Skeletal muscle tissue (tissue), 3 donors: ENCODE measurements at regions not wholly inside any gene's neighbourhood (a gene's known extent, or its start where the extent isn't known, plus 50 kb on each side); places are given as distances from the start of the nearest gene placed in this dataset.

Experiments used
- H3K27ac ChIP-seq: one replicate; pipeline ENCODE4 v1.7.0; 2013; ENCODE audit warnings: mild to moderate bottlenecking, low read depth, low read length, inconsistent platforms
- H3K27me3 ChIP-seq, 3 donors: one replicate each; pipeline ENCODE4 v1.7.0; 2013; ENCODE audit warnings: low read length in 3 of 3; ENCODE audit not compliant: control insufficient read depth in 3 of 3, insufficient read depth in 3 of 3
- H3K36me3 ChIP-seq, 3 donors: one replicate each; pipeline ENCODE4 v1.7.0; 2013; ENCODE audit warnings: low read length in 3 of 3; ENCODE audit not compliant: control insufficient read depth in 3 of 3, insufficient read depth in 3 of 3
- H3K4me1 ChIP-seq, 3 donors: one replicate each; pipeline ENCODE4 v1.7.0; 2013; ENCODE audit warnings: low read length in 3 of 3, mild to moderate bottlenecking in 3 of 3; ENCODE audit not compliant: control insufficient read depth in 3 of 3, insufficient read depth in 3 of 3
- H3K4me3 ChIP-seq, 3 donors: one replicate each; pipeline ENCODE4 v1.7.0; 2013; ENCODE audit warnings: low read length in 3 of 3
- H3K9ac ChIP-seq, 3 donors: one replicate each; pipeline ENCODE4 v1.7.0; 2013; ENCODE audit warnings: low read length in 3 of 3, mild to moderate bottlenecking in 3 of 3, moderate library complexity in 2 of 3, low read depth in 1 of 3
- H3K9me3 ChIP-seq, 3 donors: one replicate each; pipeline ENCODE4 v1.7.0; 2013; ENCODE audit warnings: low read length in 3 of 3; ENCODE audit not compliant: control insufficient read depth in 3 of 3
- donor health status: Osteomylitis.

DNA sequence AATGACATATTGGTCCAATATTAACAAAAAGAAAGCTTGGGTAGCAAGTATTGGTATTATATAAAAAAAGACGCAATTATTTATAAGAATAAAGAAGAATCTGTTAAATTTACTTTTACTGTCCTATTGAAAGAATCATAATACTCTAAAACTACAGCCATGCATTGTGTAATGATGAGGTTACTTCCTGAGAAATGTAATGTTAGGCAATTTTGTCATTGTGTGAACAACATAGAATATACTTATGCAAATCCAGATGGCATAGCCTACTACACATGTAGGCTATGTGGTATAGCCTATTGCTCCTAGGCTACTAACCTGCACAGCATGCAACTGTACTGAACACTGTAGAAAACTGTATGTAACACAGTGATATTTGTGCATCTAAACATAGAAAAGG is 121.2 kb upstream of the PTGFR start:
- Histone ChIP-seq H3K4me1 (no peaks in the 10 kb centered on the region), H3K27me3 (no peaks in the 10 kb centered on the region), H3K9ac (no peak overlapping the region), H3K27ac (no peak overlapping the region), H3K4me3 (no peak overlapping the region), H3K9me3 (no peaks in the 10 kb centered on the region), H3K36me3 (no peaks in the 10 kb centered on the region)

DNA sequence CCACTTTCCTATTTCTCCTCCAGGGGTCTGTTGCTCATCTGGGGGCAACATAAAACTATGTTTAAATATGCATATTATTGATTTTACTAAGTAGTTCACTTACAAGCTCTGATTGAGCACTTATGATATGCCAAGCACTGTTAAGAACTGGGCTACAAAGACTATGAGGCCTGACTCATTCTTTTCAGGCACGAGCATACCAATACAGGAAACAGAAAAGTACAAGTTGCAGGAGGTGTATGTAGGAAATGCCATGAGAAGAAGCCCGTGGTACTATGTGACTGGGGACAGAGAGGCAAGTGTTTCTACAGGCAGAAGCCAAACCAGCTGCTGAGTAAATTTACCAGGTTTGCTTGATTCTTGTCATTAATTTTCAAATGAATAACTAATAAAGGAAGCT is 120.4 kb upstream of the PTGFR start:
- no peak overlapping the region for H3K4me3 ChIP-seq
- H3K27ac ChIP-seq, result no peak overlapping the region
- no peaks in the 10 kb centered on the region for H3K4me1 ChIP-seq
- H3K9ac ChIP-seq, result no peak overlapping the region
- no peaks in the 10 kb centered on the region for H3K9me3 ChIP-seq
- no peaks in the 10 kb centered on the region for H3K36me3 ChIP-seq
- no peaks in the 10 kb centered on the region for H3K27me3 ChIP-seq

DNA sequence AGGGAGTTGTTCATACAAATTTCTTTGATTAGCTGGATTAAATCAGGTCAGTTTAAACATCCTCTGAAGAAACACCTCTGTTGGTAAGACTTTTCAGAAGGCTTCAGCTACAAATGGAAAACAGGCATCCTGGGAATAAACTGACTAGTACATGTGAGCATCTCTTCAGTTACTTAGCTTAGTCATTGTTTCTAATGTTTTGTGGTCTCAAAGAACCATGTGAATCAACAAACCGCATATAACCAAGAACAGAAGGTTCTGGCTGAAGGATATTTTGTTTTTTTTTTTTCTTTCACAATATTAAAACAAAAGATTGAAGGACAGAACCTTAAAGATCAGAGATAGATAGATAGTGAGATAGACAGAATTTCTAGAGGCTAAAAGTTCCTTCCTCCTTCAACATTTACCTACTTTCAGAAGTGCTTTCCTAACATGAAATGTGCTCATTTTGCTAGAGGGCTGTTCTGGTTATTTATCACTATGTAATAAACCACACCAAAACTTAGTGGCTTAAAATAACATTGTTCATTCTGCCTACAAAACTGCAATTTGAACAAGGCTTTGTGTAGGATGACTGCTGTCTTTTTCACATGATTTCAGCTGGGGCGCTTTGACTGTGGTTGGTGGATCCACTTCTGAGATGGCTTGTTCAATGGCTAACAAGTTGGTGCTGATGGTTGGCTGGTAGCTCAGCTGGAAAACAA is 119.8 kb upstream of the PTGFR start:
- Histone ChIP-seq H3K36me3 (no peaks in the 10 kb centered on the region), H3K9me3 (no peaks in the 10 kb centered on the region), H3K27me3 (no peaks in the 10 kb centered on the region), H3K27ac (no peak overlapping the region), H3K4me1 (no peaks in the 10 kb centered on the region), H3K9ac (no peak overlapping the region), H3K4me3 (no peak overlapping the region)

DNA sequence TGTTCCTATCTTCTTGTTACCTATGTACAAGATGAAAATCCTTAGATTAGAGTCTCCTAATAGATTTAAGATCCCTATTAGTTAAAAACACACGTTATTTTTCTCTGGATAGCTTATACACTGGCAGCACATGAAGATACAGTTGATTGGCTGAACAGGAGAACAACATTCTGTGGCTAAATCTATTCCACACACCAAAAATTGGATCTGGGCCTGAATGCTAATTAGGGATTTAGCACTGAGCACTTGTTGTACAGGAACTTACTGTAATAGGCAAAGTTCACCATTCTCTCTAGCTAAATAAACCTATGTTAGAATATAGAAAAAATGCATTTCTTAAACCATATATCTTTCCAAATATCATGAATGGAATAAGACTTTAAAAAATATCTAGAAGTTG is 117.1 kb upstream of the PTGFR start:
- Histone ChIP-seq H3K4me1 (no peaks in the 10 kb centered on the region), H3K4me3 (no peak overlapping the region), H3K27ac (no peak overlapping the region), H3K27me3 (no peaks in the 10 kb centered on the region), H3K9ac (no peak overlapping the region), H3K36me3 (no peaks in the 10 kb centered on the region), H3K9me3 (no peaks in the 10 kb centered on the region)

DNA sequence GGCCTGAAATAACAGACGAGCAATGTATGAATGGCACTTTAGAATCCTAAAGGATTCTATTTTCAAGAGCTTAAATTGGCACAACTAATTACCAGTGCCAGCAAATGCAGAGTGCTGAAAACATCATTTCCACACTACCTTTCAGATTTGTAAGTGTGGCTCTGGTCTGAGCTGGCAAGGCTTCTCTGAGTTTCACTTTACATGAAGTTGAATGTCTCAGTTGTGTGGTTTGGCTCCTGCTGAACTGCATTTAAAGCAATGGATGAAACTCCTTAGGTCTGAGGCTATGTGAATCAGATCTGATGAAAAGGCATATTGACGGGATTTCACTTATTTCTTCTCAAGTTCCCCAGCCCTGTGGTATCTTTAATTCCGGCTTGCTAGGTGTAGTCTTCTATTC is 114.8 kb upstream of the PTGFR start:
- Histone ChIP-seq H3K4me1 (no peaks in the 10 kb centered on the region), H3K4me3 (no peak overlapping the region), H3K27ac (no peak overlapping the region), H3K9me3 (no peaks in the 10 kb centered on the region), H3K9ac (no peak overlapping the region), H3K27me3 (no peaks in the 10 kb centered on the region), H3K36me3 (no peaks in the 10 kb centered on the region)

DNA sequence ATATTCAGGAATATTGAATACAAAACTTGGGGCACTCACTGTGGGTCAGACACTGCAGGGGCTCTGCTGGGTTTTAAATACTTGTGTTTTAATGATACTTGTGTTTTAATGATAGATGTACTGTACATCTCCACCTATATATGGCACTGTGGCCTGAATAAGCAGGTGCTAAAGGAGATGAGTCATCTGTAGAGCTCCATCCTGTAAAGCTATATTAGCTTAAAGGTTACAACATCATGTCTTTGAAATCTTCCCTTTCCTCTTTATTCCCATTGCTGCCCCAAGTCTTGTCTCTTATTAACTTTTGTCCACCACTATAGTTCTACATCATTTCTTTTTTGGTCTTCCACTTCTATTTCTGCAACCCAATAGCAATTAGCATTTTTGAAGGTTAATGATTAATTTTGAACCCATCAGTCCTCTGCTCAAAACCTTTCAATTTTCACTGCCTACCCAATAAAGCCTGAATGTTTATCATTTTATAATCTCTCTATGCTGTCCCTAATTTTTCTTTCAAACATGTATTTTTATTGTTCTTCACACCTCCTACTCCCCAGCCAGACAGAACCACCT is 113.3 kb upstream of the PTGFR start:
- Histone ChIP-seq H3K4me3 (no peak overlapping the region), H3K27me3 (no peaks in the 10 kb centered on the region), H3K9ac (no peak overlapping the region), H3K27ac (no peak overlapping the region), H3K36me3 (no peaks in the 10 kb centered on the region), H3K9me3 (no peaks in the 10 kb centered on the region), H3K4me1 (no peaks in the 10 kb centered on the region)

DNA sequence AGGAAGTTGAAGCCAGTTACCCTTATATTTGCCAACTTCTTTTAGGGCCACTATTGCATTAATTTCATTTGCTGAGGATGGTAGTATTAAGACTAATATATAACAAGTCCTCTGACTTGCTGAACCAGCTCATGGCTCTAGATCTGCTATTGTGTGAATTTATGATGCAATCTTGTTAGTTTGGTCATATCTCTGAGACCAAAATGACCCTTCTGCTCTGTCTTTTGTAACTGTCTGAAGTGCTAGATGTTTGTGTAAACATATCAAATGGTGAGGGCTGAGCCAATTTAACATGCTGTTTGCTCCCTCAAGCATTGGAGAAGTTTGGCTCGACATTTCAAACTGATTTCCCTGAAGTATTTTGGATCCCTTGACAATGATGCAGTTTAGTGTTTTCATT is 106.9 kb upstream of the PTGFR start:
- no peak overlapping the region for H3K4me3 ChIP-seq
- H3K36me3 ChIP-seq, result no peaks in the 10 kb centered on the region
- H3K9ac ChIP-seq, result no peak overlapping the region
- H3K27me3 ChIP-seq, result no peaks in the 10 kb centered on the region
- no peaks in the 10 kb centered on the region for H3K4me1 ChIP-seq
- H3K27ac ChIP-seq, result no peak overlapping the region
- H3K9me3 ChIP-seq, result no peaks in the 10 kb centered on the region

DNA sequence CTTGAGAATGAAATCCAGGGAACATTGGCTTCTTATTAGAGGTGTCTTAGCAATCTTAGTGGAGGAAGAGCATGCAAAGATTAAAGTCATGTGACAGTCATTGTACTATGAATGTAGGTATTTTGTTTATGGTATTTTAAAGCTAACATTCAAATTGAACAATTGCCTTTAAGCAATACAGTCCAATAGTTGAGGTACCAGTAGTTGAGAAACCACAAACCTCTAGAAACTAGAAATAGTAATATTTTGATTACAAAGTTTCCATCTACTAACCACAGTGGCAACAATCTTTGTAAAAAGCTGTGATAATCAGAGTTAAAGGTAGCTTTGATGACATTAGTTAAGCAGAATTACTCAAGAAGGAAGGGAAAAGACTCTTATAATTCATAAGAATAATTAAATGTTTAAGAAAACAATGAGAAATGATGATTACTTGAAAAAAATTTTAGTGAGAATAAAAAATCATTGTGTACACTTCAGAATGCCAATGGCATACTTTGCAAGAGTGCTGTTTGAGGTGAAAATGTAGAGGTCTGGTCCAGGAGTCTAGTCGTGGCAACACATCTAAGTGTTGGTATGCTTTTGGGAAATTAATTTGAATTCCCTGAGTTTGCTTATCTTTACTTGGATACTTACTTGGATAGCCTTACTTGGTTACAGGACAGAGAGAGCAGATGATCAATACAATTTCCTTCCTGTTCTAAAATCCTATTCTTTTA is 104.9 kb upstream of the PTGFR start:
- H3K9me3 ChIP-seq, result no peaks in the 10 kb centered on the region
- H3K27ac ChIP-seq, result no peak overlapping the region
- no peaks in the 10 kb centered on the region for H3K36me3 ChIP-seq
- H3K9ac ChIP-seq, result no peak overlapping the region
- no peaks in the 10 kb centered on the region for H3K27me3 ChIP-seq
- H3K4me3 ChIP-seq, result no peak overlapping the region
- H3K4me1 ChIP-seq, result no peaks in the 10 kb centered on the region

DNA sequence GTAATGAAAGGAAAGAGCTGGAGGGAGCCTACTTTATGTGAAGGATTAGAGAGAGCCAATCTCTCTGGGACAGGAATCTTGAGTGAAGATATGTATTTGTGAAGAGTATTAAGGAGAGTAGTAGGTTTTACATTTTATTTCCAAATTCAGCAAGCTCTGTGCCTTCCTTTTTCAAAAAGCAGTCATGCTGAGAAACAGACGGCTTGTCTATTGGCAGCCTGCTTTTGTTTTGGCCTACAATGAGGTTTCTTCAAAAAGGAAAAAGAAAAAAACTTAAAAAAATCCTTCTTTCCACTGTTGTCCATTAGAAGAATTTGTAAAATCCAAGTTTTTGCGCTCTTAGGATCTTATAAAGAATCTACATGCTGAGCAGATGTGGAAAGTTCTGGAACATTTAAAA is 103.6 kb upstream of the PTGFR start:
- no peak overlapping the region for H3K9ac ChIP-seq
- no peaks in the 10 kb centered on the region for H3K9me3 ChIP-seq
- H3K36me3 ChIP-seq, result no peaks in the 10 kb centered on the region
- H3K27me3 ChIP-seq, result no peaks in the 10 kb centered on the region
- H3K27ac ChIP-seq, result no peak overlapping the region
- H3K4me3 ChIP-seq, result no peak overlapping the region
- no peaks in the 10 kb centered on the region for H3K4me1 ChIP-seq

DNA sequence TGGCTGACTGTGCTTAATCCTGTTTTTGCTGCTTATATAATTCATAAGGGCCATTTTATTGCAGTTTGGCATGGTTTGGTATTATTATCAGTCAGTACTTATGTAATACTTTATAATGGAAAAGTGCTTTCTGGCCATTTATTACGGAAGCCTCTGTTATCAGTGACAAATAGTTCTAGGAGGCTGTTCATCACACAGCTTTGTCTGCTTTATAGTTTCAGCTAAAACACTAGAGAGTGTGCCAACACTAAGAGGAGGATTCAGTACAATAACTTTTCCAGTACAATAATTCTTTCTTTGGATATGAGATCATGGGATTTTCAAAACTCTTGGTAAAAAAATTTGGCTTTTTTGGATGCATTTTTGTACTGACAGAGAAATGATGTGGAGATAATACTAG is 102.9 kb upstream of the PTGFR start:
- Histone ChIP-seq H3K9ac (no peak overlapping the region), H3K36me3 (no peaks in the 10 kb centered on the region), H3K4me3 (no peak overlapping the region), H3K9me3 (no peaks in the 10 kb centered on the region), H3K27ac (no peak overlapping the region), H3K27me3 (no peaks in the 10 kb centered on the region), H3K4me1 (no peaks in the 10 kb centered on the region)
